ENCODE measurements at regions not wholly inside any gene's neighbourhood (a gene's known extent, or its start where the extent isn't known, plus 50 kb on each side); places are given as distances from the start of the nearest gene placed in this dataset.
"Not testable (repeated sequence)": the region's sequence is repeated elsewhere in the genome, so short reads cannot be mapped to it uniquely, and the experiment has no call there.

GRCh38 chr5:109630093-109630492 lies 59.6 kb upstream of the MAN2A1 start:
- DNase-seq (ENCODE audit: low read depth in 4 of 4, low spot score in 3 of 4): no peak

DNA sequence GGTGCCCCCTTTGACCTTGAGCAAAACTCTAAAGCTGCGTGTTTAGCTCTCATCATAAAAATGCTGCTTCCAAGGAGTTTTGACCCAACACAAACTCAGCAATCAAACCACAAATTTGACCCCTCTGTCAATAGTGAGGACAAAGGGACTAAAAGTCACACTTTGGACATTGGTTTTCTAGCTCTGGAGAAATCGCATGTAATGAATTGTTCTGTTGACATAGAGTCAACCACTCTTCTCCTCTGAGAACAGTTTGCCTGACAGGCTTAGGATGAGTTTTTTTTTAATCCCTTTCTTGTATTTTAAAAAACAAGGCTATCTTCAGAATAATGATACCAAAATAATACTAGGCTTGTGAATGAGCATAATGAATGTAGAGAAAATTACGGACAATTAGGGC lies 61.1 kb upstream of the MAN2A1 start:
- DNase-seq (ENCODE audit: low read depth in 4 of 4, low spot score in 3 of 4): no peak

DNA sequence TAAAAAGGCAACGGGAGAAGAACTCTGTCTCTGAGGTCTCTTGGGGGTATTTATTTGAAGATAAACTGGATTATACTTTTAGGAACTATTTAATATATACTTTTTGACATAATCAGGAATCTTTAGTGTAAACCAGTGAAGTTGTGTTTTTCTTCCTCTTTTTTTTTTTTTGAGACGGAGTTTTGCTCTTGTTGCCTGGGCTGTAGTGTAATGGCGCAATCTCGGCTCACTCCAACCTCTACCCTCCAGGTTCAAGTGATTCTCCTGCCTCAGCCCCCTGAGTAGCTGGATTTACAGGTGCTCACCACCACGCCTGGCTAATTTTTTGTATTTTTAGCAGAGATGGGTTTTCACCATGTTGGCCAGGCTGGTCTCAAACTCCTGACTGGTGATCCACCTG lies 68.5 kb upstream of the MAN2A1 start:
- not testable (repeated sequence) for DNase-seq (ENCODE audit: low read depth in 4 of 4, low spot score in 3 of 4)

GRCh38 chr5:109620651-109621050 lies 69.1 kb upstream of the MAN2A1 start:
- no peak for DNase-seq (ENCODE audit: low read depth in 4 of 4, low spot score in 3 of 4)

- DNase-seq (ENCODE audit: low read depth in 4 of 4, low spot score in 3 of 4): no peak
Measured at GRCh38 chr5:109619606-109620005, 70.1 kb upstream of the MAN2A1 start.

DNA sequence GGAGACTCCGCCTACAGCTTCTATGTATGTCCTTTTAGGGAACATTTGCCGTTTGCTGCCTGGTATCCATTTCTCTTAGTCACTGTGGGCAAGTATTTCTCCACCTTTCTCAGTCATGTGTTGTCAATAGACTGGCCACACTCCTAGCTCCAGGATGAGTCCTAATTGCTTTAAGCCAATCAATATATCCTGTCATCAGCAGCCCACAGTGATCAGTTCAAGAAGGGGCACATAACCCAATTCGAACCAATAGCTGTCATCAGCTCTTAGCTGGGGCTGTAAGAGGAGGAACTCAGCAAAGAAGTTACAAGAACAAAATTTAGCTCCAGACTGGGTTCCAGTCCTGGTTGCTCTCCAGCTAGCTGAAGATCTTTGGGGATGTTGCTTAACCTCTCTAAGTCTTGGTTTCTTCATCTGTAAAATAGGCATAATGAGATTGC lies 70.7 kb upstream of the MAN2A1 start:
- no peak for DNase-seq (ENCODE audit: low read depth in 4 of 4, low spot score in 3 of 4)

GRCh38 chr5:109614981-109615380 lies 74.7 kb upstream of the MAN2A1 start:
- no peak for DNase-seq (ENCODE audit: low read depth in 4 of 4, low spot score in 3 of 4)

GRCh38 chr5:109614301-109614700 lies 75.4 kb upstream of the MAN2A1 start:
- DNase-seq (ENCODE audit: low read depth in 4 of 4, low spot score in 3 of 4): no peak

DNA sequence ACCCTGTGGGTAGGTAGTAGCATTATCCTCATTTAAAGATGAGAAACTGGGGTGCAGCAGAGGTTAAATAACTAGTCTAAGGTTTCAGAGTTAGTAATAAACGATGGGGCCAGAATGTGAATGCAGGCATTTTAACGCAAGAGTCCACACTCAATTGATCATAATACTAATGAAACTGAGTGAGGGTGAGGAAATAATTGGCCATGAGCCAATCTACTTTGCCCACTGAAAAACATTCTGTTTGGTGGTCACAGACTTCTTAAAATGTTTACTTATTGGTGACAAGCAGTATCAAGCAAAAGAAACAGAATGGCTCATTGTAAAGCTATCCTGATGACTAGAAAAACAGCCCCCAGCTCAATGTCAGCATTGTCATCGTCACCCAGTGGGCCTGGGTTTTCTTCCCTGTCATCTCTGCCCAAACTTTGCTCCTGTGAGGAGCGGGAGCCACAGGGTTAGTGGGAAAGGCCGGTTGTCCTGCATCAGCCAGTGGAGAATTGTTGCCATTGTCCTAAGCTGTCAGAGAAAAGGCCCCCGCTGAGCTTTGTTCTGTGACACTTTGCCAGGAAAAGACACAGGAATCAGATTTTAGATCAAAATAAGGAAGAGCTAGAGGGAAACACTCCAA lies 77.3 kb upstream of the MAN2A1 start:
- no peak for DNase-seq (ENCODE audit: low read depth in 4 of 4, low spot score in 3 of 4)

DNA sequence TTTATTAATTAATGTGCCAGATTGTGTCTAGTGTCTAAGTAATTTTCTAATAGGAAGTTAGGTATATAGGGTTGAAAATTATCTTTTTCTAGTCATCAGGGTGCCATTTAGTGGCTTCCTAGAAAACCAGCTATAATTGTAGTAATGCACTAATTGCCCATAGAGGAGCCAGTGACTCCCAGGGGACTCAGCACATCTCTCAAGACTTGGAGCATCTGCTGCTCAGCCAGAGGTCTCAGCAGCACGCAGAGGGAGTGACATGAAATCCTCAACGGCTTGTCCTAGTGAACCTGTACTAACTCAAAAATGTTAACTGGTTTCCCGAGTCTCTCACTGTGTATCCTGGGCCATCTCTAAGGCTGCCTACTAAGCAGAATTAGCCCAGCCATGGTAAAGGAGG lies 78.2 kb upstream of the MAN2A1 start:
- DNase-seq (ENCODE audit: low read depth in 4 of 4, low spot score in 3 of 4): no peak

DNA sequence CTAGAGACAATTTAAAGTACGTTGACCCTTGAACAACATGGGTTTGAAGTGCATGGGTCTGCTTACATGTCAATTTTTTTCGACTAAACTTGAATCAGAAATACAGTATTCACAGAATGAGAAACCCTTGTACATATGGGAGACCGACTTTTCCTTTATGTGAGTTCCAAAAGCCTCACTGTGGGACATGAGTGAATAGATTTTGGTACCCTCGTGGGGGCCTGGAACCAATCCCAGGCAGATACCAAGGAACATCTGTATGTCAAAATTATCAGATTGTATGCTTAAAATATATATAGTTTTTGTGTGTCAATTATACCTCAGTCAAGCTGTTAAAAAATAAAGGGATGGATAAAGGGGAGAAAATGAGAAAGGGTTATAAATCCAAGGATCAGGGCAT lies 78.7 kb upstream of the MAN2A1 start:
- no peak for DNase-seq (ENCODE audit: low read depth in 4 of 4, low spot score in 3 of 4)

DNA sequence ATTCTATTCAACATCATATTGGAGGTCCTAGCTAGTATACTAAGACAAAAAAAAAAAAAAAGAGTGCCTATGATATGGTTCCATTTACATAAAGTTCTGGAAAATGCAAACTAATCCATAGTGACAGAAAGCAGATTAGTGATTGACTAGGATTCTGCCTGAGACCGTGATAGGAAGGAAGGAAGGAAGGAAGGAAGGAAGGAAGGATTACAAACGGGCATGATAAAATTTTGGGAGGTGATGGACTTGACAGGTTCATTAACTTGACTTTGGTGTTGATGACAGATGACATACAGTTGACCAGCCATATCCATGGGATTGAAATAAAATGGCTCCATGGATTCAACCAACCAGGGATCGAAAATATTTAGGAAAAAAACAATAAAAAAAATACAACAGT lies 79.1 kb upstream of the MAN2A1 start:
- DNase-seq (ENCODE audit: low read depth in 4 of 4, low spot score in 3 of 4): no peak

- no peak for DNase-seq (ENCODE audit: low read depth in 4 of 4, low spot score in 3 of 4)
Measured at GRCh38 chr5:109605207-109605730, 84.5 kb upstream of the MAN2A1 start.

DNA sequence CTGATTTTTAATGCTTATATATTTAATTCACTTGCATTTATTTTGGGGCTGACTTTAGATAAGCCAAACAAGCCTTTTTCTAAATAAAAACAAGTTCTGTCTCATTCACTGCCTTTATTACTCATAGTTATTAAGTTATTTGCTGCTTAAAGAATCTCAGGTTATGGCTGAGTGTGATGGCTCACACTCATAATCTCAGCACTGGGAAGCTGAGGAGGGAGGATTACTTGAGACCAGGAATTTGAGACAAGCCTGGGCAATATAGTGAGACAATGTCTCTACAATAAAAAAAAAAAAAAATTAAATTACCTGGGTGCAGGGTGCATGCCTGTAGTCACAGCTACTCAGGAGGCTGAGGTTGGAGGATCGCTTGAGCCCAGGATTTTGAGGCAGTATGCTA lies 85.0 kb upstream of the MAN2A1 start:
- DNase-seq (ENCODE audit: low read depth in 4 of 4, low spot score in 3 of 4): no peak

DNA sequence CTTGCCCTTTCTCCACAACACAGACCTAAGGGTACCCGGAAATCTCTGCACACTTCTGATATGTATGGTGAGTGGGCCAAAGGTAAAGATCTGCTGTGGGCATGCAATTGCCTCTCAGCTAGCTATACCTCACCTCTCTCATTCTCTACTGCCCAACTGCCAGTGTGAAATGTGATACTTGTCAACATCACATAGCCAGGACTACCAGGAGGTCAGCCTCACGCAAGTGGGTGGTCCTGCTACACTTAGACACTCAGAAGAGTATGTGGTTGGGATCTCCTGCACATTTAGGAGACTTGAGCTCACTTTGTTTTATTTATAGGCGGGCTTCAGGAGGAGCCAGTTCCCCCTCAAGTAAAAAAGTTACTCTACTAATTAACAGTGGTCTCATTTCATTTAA lies 88.0 kb upstream of the MAN2A1 start:
- DNase-seq (ENCODE audit: low read depth in 4 of 4, low spot score in 3 of 4): no peak

DNA sequence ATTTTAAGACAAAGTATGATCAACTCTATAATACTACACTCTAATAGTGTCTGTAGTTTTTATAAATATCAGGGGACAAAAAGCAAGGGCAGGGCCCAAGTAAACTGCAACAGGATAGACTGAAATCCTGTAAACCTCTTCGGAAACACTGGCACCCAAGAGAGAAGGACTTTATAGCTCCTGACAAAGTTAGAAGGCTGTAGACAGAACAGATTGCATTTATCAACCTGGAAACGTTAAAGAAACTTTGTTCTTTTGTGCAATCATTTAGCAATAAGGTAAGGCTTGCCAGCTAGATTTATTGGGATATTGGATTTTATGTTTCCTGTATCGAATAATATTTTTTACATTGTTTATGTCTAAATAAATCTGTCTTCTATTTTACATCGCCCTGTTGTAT lies 91.8 kb upstream of the MAN2A1 start:
- no peak for DNase-seq (ENCODE audit: low read depth in 4 of 4, low spot score in 3 of 4)

GRCh38 chr5:109594217-109594616 lies 95.5 kb upstream of the MAN2A1 start:
- no peak for DNase-seq (ENCODE audit: low read depth in 4 of 4, low spot score in 3 of 4)

DNA sequence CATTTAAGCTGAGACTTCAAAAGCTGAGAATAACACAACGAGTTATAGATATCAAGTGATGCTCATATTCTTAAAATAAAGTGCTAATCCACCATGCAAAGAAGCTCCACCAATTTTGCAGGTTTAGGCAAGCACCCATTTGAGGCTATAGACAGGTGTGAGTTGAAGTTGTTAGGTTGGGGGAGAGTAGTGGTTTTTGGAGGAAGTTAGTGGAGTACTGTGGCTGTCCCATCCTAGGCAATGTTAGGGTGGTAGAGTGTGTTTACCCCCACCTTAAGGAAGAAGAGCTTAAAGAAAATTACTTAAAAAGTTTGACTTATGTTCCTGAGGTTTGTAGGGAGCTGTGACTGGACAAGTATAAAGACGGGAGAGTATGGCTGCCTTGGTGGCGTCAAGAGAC lies 98.9 kb upstream of the MAN2A1 start:
- DNase-seq (ENCODE audit: low read depth in 4 of 4, low spot score in 3 of 4): no peak

DNA sequence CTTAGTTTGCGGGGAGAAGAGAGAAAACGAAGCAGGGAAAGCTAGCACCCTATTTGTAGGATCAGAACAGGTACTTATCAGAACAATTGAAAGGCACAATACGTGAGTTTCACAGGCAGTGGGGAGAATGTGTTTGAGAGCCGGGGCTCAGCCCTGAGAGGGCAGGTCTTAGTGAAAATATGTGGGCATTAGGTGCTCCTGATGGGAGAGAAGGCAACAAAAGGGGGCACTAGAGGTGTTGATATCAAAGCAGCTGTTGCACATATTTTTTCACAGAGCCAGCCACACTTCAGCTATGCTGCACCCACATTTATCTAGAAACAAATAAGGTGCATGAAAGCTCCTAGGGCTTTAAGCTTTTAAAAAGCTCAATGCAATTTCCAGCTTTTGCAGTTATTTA lies 99.7 kb upstream of the MAN2A1 start:
- DNase-seq (ENCODE audit: low read depth in 4 of 4, low spot score in 3 of 4): no peak

DNA sequence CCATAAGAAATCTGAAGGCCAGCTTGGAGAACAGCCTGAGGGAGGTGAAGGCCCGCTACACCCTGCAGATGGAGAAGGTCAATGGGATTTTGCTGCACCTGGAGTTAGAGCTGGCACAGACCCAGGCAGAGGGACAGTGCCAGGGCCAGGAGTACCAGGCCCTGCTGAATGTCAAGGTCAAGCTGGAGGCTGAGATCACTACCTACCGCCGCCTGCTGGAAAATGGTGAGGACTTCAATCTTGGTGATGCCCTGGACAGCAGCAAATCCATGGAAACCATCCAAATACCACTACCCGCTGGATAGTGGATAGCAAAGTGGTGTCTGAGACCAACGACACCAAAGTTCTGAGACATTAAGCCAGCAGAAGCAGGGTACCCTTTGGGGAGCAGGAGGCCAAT lies 100.5 kb upstream of the MAN2A1 start:
- DNase-seq (ENCODE audit: low read depth in 4 of 4, low spot score in 3 of 4): no peak

GRCh38 chr5:109588281-109589035 lies 101.3 kb upstream of the MAN2A1 start:
- DNase-seq (ENCODE audit: low read depth in 4 of 4, low spot score in 3 of 4): no peak

- no peak for DNase-seq (ENCODE audit: low read depth in 4 of 4, low spot score in 3 of 4)
Measured at GRCh38 chr5:109584986-109585599, 104.6 kb upstream of the MAN2A1 start.

Measured in right renal pelvis (tissue), 4 donors.